ENCODE measurements at regions not wholly inside any gene's neighbourhood (a gene's known extent, or its start where the extent isn't known, plus 50 kb on each side); places are given as distances from the start of the nearest gene placed in this dataset.

DNA sequence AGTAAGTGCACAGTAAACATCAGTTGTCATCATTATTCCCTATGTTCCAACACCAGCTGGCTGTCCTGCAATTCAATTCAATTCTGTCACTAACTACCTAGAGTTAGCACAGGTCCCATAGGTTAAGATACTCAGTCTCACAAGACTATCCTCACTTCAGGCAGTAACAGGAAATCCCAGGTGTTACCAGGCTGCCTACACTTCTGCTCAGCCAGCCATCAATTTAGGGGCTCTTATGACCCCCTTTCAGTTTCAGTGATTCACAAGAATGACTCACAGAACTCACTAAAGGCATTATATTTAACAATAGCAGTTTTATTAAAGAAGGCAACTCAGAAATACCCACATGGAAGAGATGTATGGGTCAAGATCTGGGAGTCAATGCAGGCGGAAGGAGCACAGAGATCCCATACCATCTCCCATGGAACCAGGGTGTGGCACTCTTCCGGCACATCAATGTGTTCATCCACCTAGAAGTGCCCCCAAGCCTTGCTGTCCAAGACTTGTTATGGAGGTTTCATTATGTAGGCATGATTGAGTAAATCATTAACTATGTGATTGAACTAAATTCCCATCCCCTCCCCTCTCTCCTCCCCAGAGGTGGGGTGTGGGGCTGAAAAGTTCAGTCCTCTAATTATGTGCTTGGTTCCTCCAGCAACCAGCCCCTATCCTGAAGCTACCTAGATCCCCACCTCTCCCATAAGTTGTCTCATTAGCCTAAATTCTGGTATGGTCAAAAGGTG, 120.8 kb upstream of the WSCD2 start:
- H2AFZ ChIP-seq (ENCODE audit: low read depth, low read length, poor library complexity, severe bottlenecking) = no peak overlapping the region
- CTCF ChIA-PET = no interaction called here
- peaks cover 57% of the 10 kb centered on the region for H3K27me3 ChIP-seq (ENCODE audit: insufficient read depth, low read length)
- H3K36me3 ChIP-seq (ENCODE audit: control insufficient read depth in 1 of 2, insufficient read depth in 2 of 2, low read length in 2 of 2) = no peaks in the 10 kb centered on the region
- POLR2A ChIA-PET = no interaction called here
- H3K4me2 ChIP-seq (ENCODE audit: low read length) = no peak overlapping the region
- H4K20me1 ChIP-seq (ENCODE audit: insufficient read depth) = no peaks in the 10 kb centered on the region
- intact Hi-C loops (cut with micrococcal nuclease) = no loop called here
- RAD21 ChIA-PET (ENCODE audit: low non-redundant PET in 1 of 2, low total read pairs in 2 of 2, uncharacterized antibody in 2 of 2, unreplicated experiment in 2 of 2) = no interaction called here
- no TSS peak for BruUV-seq (replicated peaks)
- H3K9me2 ChIP-seq (ENCODE audit: insufficient read depth) = no peaks in the 10 kb centered on the region
- H3K4me1 ChIP-seq (ENCODE audit: control insufficient read depth in 1 of 2, insufficient read depth in 2 of 2, low read length in 2 of 2) = no peaks in the 10 kb centered on the region
- no peaks in the 10 kb centered on the region for H3K79me2 ChIP-seq (ENCODE audit: insufficient read depth, low read length)
- no peak overlapping the region for H3K9ac ChIP-seq (ENCODE audit: low read length)
- TF ChIP-seq SRF (IDR thresholded peaks at IDR 0.05; ENCODE audit: low read depth) (no peak), ELF1 (IDR thresholded peaks at IDR 0.05; ENCODE audit: borderline replicate concordance, low read depth) (no peak), POLR2A (IDR thresholded peaks at IDR 0.05; ENCODE audit: borderline replicate concordance, extremely low read depth, insufficient read depth, insufficient read length) (no peak), JUND (IDR thresholded peaks at IDR 0.05) (no peak), CBX3 (IDR thresholded peaks at IDR 0.05; ENCODE audit: low read depth) (no peak)
- TF ChIP-seq, protein P1, sequence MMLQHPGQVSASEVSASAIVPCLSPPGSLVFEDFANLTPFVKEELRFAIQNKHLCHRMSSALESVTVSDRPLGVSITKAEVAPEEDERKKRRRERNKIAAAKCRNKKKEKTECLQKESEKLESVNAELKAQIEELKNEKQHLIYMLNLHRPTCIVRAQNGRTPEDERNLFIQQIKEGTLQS (IDR thresholded peaks at IDR 0.05) = no peak
- TF ChIP-seq, protein P2, sequence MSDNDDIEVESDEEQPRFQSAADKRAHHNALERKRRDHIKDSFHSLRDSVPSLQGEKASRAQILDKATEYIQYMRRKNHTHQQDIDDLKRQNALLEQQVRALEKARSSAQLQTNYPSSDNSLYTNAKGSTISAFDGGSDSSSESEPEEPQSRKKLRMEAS (IDR thresholded peaks at IDR 0.05) = no peak
- DNase-seq (ENCODE audit: low read depth, low spot score) (no peak), ATAC-seq (no peak)
- H3K27ac ChIP-seq (ENCODE audit: low read depth, low read length) = no peak overlapping the region
- no peak overlapping the region for H3K4me3 ChIP-seq (replicated peaks in 1 of 2; ENCODE audit: low read depth in 1 of 2, low read length in 2 of 2)
- no peaks in the 10 kb centered on the region for H3K9me3 ChIP-seq (ENCODE audit: control insufficient read depth in 1 of 2, insufficient read depth in 1 of 2, low read depth in 1 of 2, low read length in 2 of 2)

DNA sequence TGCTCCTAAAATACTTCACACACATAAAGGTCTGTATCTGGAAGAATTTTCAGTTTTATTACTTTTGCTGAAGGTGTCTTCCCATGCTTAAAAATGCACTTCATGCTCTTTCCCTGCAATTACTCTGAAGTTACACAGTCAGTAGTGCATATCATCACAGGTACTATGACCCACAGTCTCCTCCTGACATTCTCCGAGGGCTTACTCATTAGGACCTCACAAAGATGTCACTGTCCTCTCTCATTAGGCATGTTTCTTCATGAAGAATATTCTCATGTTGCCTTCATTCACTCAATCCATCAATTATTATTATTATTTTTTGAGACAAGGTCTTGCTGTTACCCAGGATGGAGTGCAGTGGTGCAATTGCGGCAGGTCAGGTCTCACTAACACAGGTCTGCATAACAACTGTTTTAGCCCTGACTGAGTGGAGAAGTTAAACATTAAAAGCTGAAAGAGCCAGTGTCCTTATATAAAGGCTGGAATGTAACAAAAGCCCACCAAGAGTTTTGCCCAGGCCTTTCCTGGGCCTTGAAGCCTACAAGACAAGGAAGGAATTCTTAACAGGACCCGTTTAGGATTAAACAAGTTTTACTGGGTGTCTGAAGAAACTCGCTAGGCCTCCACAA, 119.5 kb upstream of the WSCD2 start:
- Histone ChIP-seq H3K27ac (ENCODE audit: low read depth, low read length) (no peak overlapping the region), H3K36me3 (ENCODE audit: control insufficient read depth in 1 of 2, insufficient read depth in 2 of 2, low read length in 2 of 2) (no peaks in the 10 kb centered on the region), H3K9ac (ENCODE audit: low read length) (no peak overlapping the region), H3K4me2 (ENCODE audit: low read length) (no peak overlapping the region), H3K4me1 (ENCODE audit: control insufficient read depth in 1 of 2, insufficient read depth in 2 of 2, low read length in 2 of 2) (no peaks in the 10 kb centered on the region), H3K9me2 (ENCODE audit: insufficient read depth) (no peaks in the 10 kb centered on the region), H2AFZ (ENCODE audit: low read depth, low read length, poor library complexity, severe bottlenecking) (no peak overlapping the region), H3K9me3 (ENCODE audit: control insufficient read depth in 1 of 2, insufficient read depth in 1 of 2, low read depth in 1 of 2, low read length in 2 of 2) (no peaks in the 10 kb centered on the region), H4K20me1 (ENCODE audit: insufficient read depth) (no peaks in the 10 kb centered on the region), H3K4me3 (replicated peaks in 1 of 2; ENCODE audit: low read depth in 1 of 2, low read length in 2 of 2) (no peak overlapping the region), H3K27me3 (ENCODE audit: insufficient read depth, low read length) (peaks cover 69% of the 10 kb centered on the region), H3K79me2 (ENCODE audit: insufficient read depth, low read length) (no peaks in the 10 kb centered on the region)
- no peak for ATAC-seq
- TF ChIP-seq EGR1 (IDR thresholded peaks at IDR 0.05; ENCODE audit: low read depth) = no peak
- ChIA-PET CTCF (no interaction called here), RAD21 (ENCODE audit: low non-redundant PET in 1 of 2, low total read pairs in 2 of 2, uncharacterized antibody in 2 of 2, unreplicated experiment in 2 of 2) (no interaction called here), POLR2A (no interaction called here)
- DNase-seq (ENCODE audit: low read depth, low spot score) = no peak
- intact Hi-C loops (cut with micrococcal nuclease) = no loop called here
- BruUV-seq (replicated peaks) = no TSS peak

Data from HCT116 (cell line).